ENCODE measurements at regions not wholly inside any gene's neighbourhood (a gene's known extent, or its start where the extent isn't known, plus 50 kb on each side); places are given as distances from the start of the nearest gene placed in this dataset.
"Not testable (repeated sequence)": the region's sequence is repeated elsewhere in the genome, so short reads cannot be mapped to it uniquely, and the experiment has no call there.

GRCh38 chr6:119677384-119677783 lies 327.8 kb upstream of the MAN1A1 start:
- DNase-seq = no peak

GRCh38 chr6:119676961-119677360 lies 327.4 kb upstream of the MAN1A1 start:
- no peak for DNase-seq

- no peak for DNase-seq
Observed at GRCh38 chr6:119676230-119676629, 326.7 kb upstream of the MAN1A1 start.

- no peak for DNase-seq
Observed at GRCh38 chr6:119673741-119674140, 324.2 kb upstream of the MAN1A1 start.

- DNase-seq = no peak
Observed at GRCh38 chr6:119672725-119673124, 323.2 kb upstream of the MAN1A1 start.

GRCh38 chr6:119671105-119671504 lies 321.5 kb upstream of the MAN1A1 start:
- no peak for DNase-seq

- no peak for DNase-seq
Observed at GRCh38 chr6:119669221-119669620, 319.7 kb upstream of the MAN1A1 start.

GRCh38 chr6:119665432-119665831 lies 315.9 kb upstream of the MAN1A1 start:
- not testable (repeated sequence) for DNase-seq

GRCh38 chr6:119661628-119662027 lies 312.1 kb upstream of the MAN1A1 start:
- DNase-seq = no peak

GRCh38 chr6:119661078-119661477 lies 311.5 kb upstream of the MAN1A1 start:
- no peak for DNase-seq

- no peak for DNase-seq
Observed at GRCh38 chr6:119658917-119659316, 309.4 kb upstream of the MAN1A1 start.

- no peak for DNase-seq
Observed at GRCh38 chr6:119655124-119655523, 305.6 kb upstream of the MAN1A1 start.

- DNase-seq = no peak
Observed at GRCh38 chr6:119653329-119653728, 303.8 kb upstream of the MAN1A1 start.

GRCh38 chr6:119649531-119649930 lies 300.0 kb upstream of the MAN1A1 start:
- DNase-seq = no peak

- no peak for DNase-seq
Observed at GRCh38 chr6:119647309-119647708, 297.7 kb upstream of the MAN1A1 start.

- DNase-seq = no peak
Observed at GRCh38 chr6:119643876-119644275, 294.3 kb upstream of the MAN1A1 start.

GRCh38 chr6:119637768-119638167 lies 288.2 kb upstream of the MAN1A1 start:
- no peak for DNase-seq

- DNase-seq = no peak
Observed at GRCh38 chr6:119636060-119636459, 286.5 kb upstream of the MAN1A1 start.

GRCh38 chr6:119633461-119633860 lies 283.9 kb upstream of the MAN1A1 start:
- no peak for DNase-seq

GRCh38 chr6:119630561-119631192 lies 281.1 kb upstream of the MAN1A1 start:
- DNase-seq = no peak

GRCh38 chr6:119628691-119629594 lies 279.4 kb upstream of the MAN1A1 start:
- DNase-seq = no peak

GRCh38 chr6:119627908-119628669 lies 278.5 kb upstream of the MAN1A1 start:
- DNase-seq = no peak

- no peak for DNase-seq
Observed at GRCh38 chr6:119626884-119627619, 277.5 kb upstream of the MAN1A1 start.

All from GOT3 (cell line).